Sigmoid colon (tissue), 6 donors: ENCODE measurements at regions not wholly inside any gene's neighbourhood (a gene's known extent, or its start where the extent isn't known, plus 50 kb on each side); places are given as distances from the start of the nearest gene placed in this dataset.

Experiments
- DNase-seq: peaks from one replicate; pipeline ENCODE4 v3.0.0-alpha.2; 2019
- H3K27ac ChIP-seq, 4 donors: fragments of 200-600 bp; sonication (generic); one replicate each; pipeline ENCODE4 v1.5.1; 2016 to 2019; ENCODE audit warnings: mild to moderate bottlenecking in 1 of 4
- H3K27me3 ChIP-seq, 3 donors: fragments of 200-600 bp; sonication (generic); one replicate each; pipeline ENCODE4 v1.5.1; 2019; ENCODE audit warnings: mild to moderate bottlenecking in 1 of 3
- H3K36me3 ChIP-seq, 4 donors: fragments of 200-600 bp; sonication (generic); one replicate each; pipeline ENCODE4 v1.5.1; 2016 to 2019
- H3K4me1 ChIP-seq, 4 donors: fragments of 200-600 bp; sonication (generic); one replicate each; pipeline ENCODE4 v1.5.1; 2017 to 2019
- H3K4me3 ChIP-seq, 4 donors: fragments of 200-600 bp; sonication (generic); one replicate each; pipeline ENCODE4 v1.5.1; 2017 to 2019; ENCODE audit warnings: mild to moderate bottlenecking in 2 of 4, moderate library complexity in 1 of 4
- H3K9me3 ChIP-seq, 4 donors: fragments of 200-600 bp in 3 of 4; sonication (generic) in 3 of 4; one replicate each; pipeline versions ENCODE4 v1.5.1 to v1.6.1; 2013 to 2019
- EP300 ChIP-seq, 4 donors: sonication (generic); formaldehyde crosslinking; IDR thresholded peaks; one replicate each; pipeline ENCODE4 v1.6.1; 2017; ENCODE audit warnings: antibody characterized with exemption in 4 of 4
- POLR2A ChIP-seq, 2 donors: fragments of 450-650 bp; IDR thresholded peaks; one replicate each; pipeline ENCODE4 v1.6.1; 2016; ENCODE audit warnings: antibody characterized with exemption in 2 of 2, mild to moderate bottlenecking in 2 of 2, moderate library complexity in 2 of 2
- POLR2AphosphoS5 ChIP-seq, 4 donors: sonication (generic); formaldehyde crosslinking; IDR thresholded peaks; one replicate each; pipeline ENCODE4 v1.6.1; 2017; ENCODE audit warnings: antibody characterized with exemption in 4 of 4
- WGBS, 2 donors: extraction: QIAGEN DNeasy Blood & Tissue Kit; methylation state at CpG; one replicate each; pipeline ENCODE4 v1.1.7; 2013; 5-methylcytosine and 5-hydroxymethylcytosine counted together
- intact Hi-C: fragments of 100-400 bp; cut with DNase I; formaldehyde crosslinking; loops from one replicate; pipeline ENCODE4 v1.15.1; 2023
- TF ChIP-seq, protein P1 (sequence below), 4 experiments: fragments of 450-650 bp in 3 of 4; fragments of 200-600 bp in 1 of 4; IDR thresholded peaks; one replicate each; pipeline ENCODE4 v1.5.1; 2016 to 2019; ENCODE audit warnings: antibody characterized with exemption in 4 of 4, mild to moderate bottlenecking in 3 of 4, moderate library complexity in 2 of 4
- donor health status: healthy with polysubstance abuse.
- donor health status: healthy.

DNA sequence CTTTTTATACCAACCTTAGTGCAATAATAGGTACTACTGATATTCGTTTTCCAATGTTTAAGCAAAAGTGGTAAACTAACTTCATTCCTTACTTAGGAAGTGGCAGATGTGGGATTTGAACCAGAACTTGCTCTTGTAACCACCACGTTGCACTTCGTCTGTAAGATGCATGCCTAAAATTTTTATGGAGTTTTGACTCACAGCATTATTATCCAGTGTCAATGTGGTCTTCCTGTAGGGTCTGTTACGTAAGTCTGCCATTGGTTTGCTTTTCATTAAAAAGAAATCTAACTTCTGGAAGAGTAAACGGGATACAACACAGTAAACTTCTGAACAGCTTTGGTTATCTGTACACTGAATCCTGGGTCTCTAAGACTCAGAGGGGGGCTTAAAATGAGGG is 521.0 kb upstream of the WWC1 start:
- H3K4me1 ChIP-seq = peaks cover 0 to 1% (median 0%) of the 10 kb centered on the region in 4 donors
- intact Hi-C loops = no loop called here
- H3K9me3 ChIP-seq = no peaks in the 10 kb centered on the region
- no peaks in the 10 kb centered on the region for H3K27me3 ChIP-seq
- no peaks in the 10 kb centered on the region for H3K36me3 ChIP-seq
- TF ChIP-seq, protein P1, sequence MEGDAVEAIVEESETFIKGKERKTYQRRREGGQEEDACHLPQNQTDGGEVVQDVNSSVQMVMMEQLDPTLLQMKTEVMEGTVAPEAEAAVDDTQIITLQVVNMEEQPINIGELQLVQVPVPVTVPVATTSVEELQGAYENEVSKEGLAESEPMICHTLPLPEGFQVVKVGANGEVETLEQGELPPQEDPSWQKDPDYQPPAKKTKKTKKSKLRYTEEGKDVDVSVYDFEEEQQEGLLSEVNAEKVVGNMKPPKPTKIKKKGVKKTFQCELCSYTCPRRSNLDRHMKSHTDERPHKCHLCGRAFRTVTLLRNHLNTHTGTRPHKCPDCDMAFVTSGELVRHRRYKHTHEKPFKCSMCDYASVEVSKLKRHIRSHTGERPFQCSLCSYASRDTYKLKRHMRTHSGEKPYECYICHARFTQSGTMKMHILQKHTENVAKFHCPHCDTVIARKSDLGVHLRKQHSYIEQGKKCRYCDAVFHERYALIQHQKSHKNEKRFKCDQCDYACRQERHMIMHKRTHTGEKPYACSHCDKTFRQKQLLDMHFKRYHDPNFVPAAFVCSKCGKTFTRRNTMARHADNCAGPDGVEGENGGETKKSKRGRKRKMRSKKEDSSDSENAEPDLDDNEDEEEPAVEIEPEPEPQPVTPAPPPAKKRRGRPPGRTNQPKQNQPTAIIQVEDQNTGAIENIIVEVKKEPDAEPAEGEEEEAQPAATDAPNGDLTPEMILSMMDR (IDR thresholded peaks at IDR 0.05) = no peak
- TF ChIP-seq EP300 (IDR thresholded peaks at IDR 0.05) (no peak), POLR2A (IDR thresholded peaks at IDR 0.05) (no peak), POLR2AphosphoS5 (IDR thresholded peaks at IDR 0.05) (no peak)
- 70 to 84% methylated on average over 5 of the region's 5 CpGs for WGBS, 2 donors
- no peak overlapping the region for H3K4me3 ChIP-seq
- no peak for DNase-seq
- H3K27ac ChIP-seq = no peak overlapping the region

DNA sequence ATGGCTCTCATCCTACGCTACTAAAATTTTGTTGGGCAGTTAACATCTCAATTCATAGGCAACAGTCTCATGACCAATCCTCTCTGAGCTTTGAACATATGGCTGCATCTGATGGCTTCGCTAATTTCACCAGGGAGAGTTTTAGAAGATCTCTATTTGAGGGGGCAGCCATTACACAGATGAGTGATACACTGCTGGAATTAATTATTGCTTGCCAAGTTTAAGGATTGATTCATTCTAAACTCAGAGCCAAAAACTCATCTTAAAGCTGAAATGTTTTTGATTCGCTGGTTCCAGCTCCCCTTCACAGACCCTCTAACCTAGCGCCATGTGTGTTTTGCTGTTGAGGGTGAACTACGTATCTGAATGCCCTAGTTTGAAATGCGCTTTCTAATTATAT is 519.9 kb upstream of the WWC1 start:
- no peak for DNase-seq
- Histone ChIP-seq H3K9me3 (no peaks in the 10 kb centered on the region), H3K27ac (no peak overlapping the region), H3K4me1 (peaks cover 0 to 3% (median 0%) of the 10 kb centered on the region in 4 donors), H3K27me3 (no peaks in the 10 kb centered on the region), H3K4me3 (no peak overlapping the region), H3K36me3 (no peaks in the 10 kb centered on the region)
- WGBS, 2 donors = 95% methylated on average over 6 of the region's 6 CpGs
- intact Hi-C loops = no loop called here
- TF ChIP-seq, protein P1 (IDR thresholded peaks at IDR 0.05) = no peak
- TF ChIP-seq EP300 (IDR thresholded peaks at IDR 0.05) = no peak
- no peak for TF ChIP-seq POLR2AphosphoS5 (IDR thresholded peaks at IDR 0.05)
- no peak for TF ChIP-seq POLR2A (IDR thresholded peaks at IDR 0.05)

DNA sequence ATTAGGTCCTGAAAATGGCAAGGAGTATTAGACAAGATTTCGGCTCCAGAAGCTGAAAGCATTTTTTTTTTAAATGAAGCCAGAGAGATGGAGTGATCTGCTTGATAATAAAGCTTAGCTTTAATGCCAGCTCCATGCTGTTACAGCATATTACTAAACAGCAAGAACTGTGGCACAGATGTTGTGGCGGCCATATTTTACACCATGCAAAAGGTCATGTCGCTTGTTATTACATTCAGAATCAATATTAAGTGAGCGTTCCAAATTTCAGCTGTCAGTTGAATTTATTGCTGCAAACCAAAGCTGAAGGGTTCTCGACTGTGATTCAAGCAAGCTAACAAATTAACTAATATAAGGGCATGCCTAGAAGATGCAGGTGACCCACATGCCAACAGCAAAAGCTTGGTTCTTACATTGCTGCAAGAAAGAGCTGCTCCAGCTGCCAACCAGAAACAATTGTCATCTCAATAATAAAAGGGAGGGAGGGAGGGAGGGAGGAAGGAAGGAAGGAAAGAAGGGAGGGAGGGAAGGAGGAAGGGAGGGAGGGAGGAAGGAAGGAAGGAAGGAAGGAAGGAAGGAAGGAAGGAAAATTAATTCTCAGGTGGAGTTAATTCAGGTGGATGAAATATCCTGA is 517.7 kb upstream of the WWC1 start:
- WGBS, 2 donors = 84 to 87% methylated on average over 5 of the region's 5 CpGs
- TF ChIP-seq, protein P1 (IDR thresholded peaks at IDR 0.05) = no peak
- no peak for TF ChIP-seq EP300 (IDR thresholded peaks at IDR 0.05)
- no peak for TF ChIP-seq POLR2A (IDR thresholded peaks at IDR 0.05)
- TF ChIP-seq POLR2AphosphoS5 (IDR thresholded peaks at IDR 0.05) = no peak
- no peak overlapping the region for H3K27ac ChIP-seq
- H3K4me3 ChIP-seq = no peak overlapping the region
- intact Hi-C loops = no loop called here
- peaks cover 0 to 3% (median 0%) of the 10 kb centered on the region in 4 donors for H3K4me1 ChIP-seq
- no peak for DNase-seq
- H3K36me3 ChIP-seq = no peaks in the 10 kb centered on the region
- H3K9me3 ChIP-seq = peaks cover 0 to 4% (median 0%) of the 10 kb centered on the region in 4 donors
- no peaks in the 10 kb centered on the region for H3K27me3 ChIP-seq

DNA sequence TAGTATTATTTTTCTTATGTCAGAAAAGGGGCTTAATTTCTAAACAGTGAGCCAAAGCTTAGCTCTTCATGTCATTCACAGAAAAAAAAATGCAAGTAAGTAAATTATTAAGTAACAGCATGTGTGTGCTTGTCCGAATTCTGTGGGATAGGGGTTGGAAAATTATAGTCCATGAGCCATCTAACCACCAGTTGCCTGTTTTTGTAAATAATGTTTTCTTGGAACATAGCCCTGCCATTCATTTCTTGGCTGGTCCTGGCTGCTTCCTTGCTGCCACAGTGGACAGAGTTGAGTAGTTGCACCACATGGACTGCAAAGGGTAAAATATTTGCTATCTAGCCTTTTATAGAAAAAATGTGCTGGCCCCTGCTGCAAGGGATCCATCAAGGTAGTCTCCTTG is 513.7 kb upstream of the WWC1 start:
- TF ChIP-seq EP300 (IDR thresholded peaks at IDR 0.05) (no peak), POLR2AphosphoS5 (IDR thresholded peaks at IDR 0.05) (no peak), POLR2A (IDR thresholded peaks at IDR 0.05) (no peak)
- TF ChIP-seq, protein P1 (IDR thresholded peaks at IDR 0.05) = no peak
- H3K4me3 ChIP-seq = no peak overlapping the region
- DNase-seq = no peak
- intact Hi-C loops = no loop called here
- no peaks in the 10 kb centered on the region for H3K36me3 ChIP-seq
- peaks cover 0 to 3% (median 0%) of the 10 kb centered on the region in 4 donors for H3K4me1 ChIP-seq
- H3K27me3 ChIP-seq = no peaks in the 10 kb centered on the region
- H3K27ac ChIP-seq = no peak overlapping the region
- WGBS, 2 donors = 52 to 68% methylated on average over 1 of the region's 1 CpG
- peaks cover 0 to 4% (median 0%) of the 10 kb centered on the region in 4 donors for H3K9me3 ChIP-seq

DNA sequence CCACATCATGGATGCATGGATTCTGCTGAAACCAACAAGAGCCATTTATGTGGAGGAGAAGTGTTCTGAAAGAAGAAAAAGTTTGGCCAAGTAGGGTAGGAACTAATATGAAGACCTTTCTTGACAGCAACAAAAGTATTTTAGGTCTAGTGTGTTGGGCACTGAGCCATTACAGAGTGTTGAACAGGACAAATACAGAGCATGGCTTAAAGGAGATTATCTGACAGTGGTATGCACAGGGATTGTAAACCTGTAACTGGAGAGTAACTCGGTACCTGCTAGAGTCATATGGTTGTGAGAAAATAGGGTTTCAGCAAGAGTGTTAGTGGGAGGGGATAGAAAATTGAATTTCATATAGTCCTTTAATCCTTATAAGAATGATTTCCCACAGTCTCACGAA is 513.2 kb upstream of the WWC1 start:
- H3K36me3 ChIP-seq = no peaks in the 10 kb centered on the region
- H3K27me3 ChIP-seq = no peaks in the 10 kb centered on the region
- no peak for TF ChIP-seq POLR2AphosphoS5 (IDR thresholded peaks at IDR 0.05)
- TF ChIP-seq EP300 (IDR thresholded peaks at IDR 0.05) = no peak
- no peak for TF ChIP-seq POLR2A (IDR thresholded peaks at IDR 0.05)
- TF ChIP-seq, protein P1 (IDR thresholded peaks at IDR 0.05) = no peak
- peaks cover 0 to 4% (median 0%) of the 10 kb centered on the region in 4 donors for H3K9me3 ChIP-seq
- 76 to 83% methylated on average over 2 of the region's 2 CpGs for WGBS, 2 donors
- no peak overlapping the region for H3K4me3 ChIP-seq
- intact Hi-C loops = no loop called here
- no peak overlapping the region for H3K27ac ChIP-seq
- no peak for DNase-seq
- H3K4me1 ChIP-seq = peaks cover 0 to 3% (median 0%) of the 10 kb centered on the region in 4 donors
